GM06990 (cell line): ENCODE measurements at regions not wholly inside any gene's neighbourhood (a gene's known extent, or its start where the extent isn't known, plus 50 kb on each side); places are given as distances from the start of the nearest gene placed in this dataset.

Source experiments
- DNase-seq: peaks from one replicate; pipeline ENCODE4 v3.0.0-alpha.2; 2011; ENCODE audit not compliant: insufficient read length; ENCODE audit errors: extremely low read depth
- H3K27me3 ChIP-seq: replicated peaks from 2 replicates; pipeline ENCODE4 v1.6.0; 2011; ENCODE audit warnings: low read length; ENCODE audit not compliant: control insufficient read depth, insufficient read depth
- H3K36me3 ChIP-seq: 2 replicates; pipeline ENCODE4 v1.5.1; 2011; ENCODE audit warnings: low read length; ENCODE audit not compliant: control insufficient read depth, insufficient read depth
- H3K4me3 ChIP-seq: replicated peaks from 2 replicates; pipeline ENCODE4 v1.5.1; 2011; ENCODE audit warnings: low read depth, mild to moderate bottlenecking, control low read depth, low read length
- CTCF ChIP-seq: IDR thresholded peaks from 2 replicates; pipeline ENCODE4 v1.5.1; 2011; ENCODE audit warnings: low read length, control low read depth, mild to moderate bottlenecking, inconsistent platforms; ENCODE audit not compliant: insufficient read depth, poor library complexity, severe bottlenecking

- Histone ChIP-seq H3K36me3 (no peaks in the 10 kb centered on the region), H3K27me3 (no peaks in the 10 kb centered on the region), H3K4me3 (no peak overlapping the region)
- no peak for DNase-seq
- no peak for TF ChIP-seq CTCF
Measured at GRCh38 chr3:125645616-125646015, 50.3 kb upstream of the OSBPL11 start.

- TF ChIP-seq CTCF, result no peak
- H3K27me3 ChIP-seq, result no peaks in the 10 kb centered on the region
- H3K4me3 ChIP-seq, result no peak overlapping the region
- H3K36me3 ChIP-seq, result no peaks in the 10 kb centered on the region
- DNase-seq, result no peak
Measured at GRCh38 chr3:125646581-125646980, 51.3 kb upstream of the OSBPL11 start.

GRCh38 chr3:125647318-125648014 lies 52.2 kb upstream of the OSBPL11 start:
- no peak for TF ChIP-seq CTCF
- no peak for DNase-seq
- no peaks in the 10 kb centered on the region for H3K27me3 ChIP-seq
- no peaks in the 10 kb centered on the region for H3K36me3 ChIP-seq
- no peak overlapping the region for H3K4me3 ChIP-seq

- Histone ChIP-seq H3K27me3 (no peaks in the 10 kb centered on the region), H3K36me3 (no peaks in the 10 kb centered on the region), H3K4me3 (no peak overlapping the region)
- no peak for TF ChIP-seq CTCF
- no peak for DNase-seq
Measured at GRCh38 chr3:125651244-125651643, 55.9 kb upstream of the OSBPL11 start.

- H3K27me3 ChIP-seq, result no peaks in the 10 kb centered on the region
- DNase-seq, result no peak
- no peaks in the 10 kb centered on the region for H3K36me3 ChIP-seq
- H3K4me3 ChIP-seq, result no peak overlapping the region
- TF ChIP-seq CTCF, result no peak
Measured at GRCh38 chr3:125652349-125652748, 57.1 kb upstream of the OSBPL11 start.

- no peak for TF ChIP-seq CTCF
- H3K27me3 ChIP-seq, result no peaks in the 10 kb centered on the region
- no peak for DNase-seq
- H3K4me3 ChIP-seq, result no peak overlapping the region
- no peaks in the 10 kb centered on the region for H3K36me3 ChIP-seq
Measured at GRCh38 chr3:125654526-125654925, 59.2 kb upstream of the OSBPL11 start.
